ENCODE measurements at regions not wholly inside any gene's neighbourhood (a gene's known extent, or its start where the extent isn't known, plus 50 kb on each side); places are given as distances from the start of the nearest gene placed in this dataset.
"Not testable (repeated sequence)": the region's sequence is repeated elsewhere in the genome, so short reads cannot be mapped to it uniquely, and the experiment has no call there.

DNA sequence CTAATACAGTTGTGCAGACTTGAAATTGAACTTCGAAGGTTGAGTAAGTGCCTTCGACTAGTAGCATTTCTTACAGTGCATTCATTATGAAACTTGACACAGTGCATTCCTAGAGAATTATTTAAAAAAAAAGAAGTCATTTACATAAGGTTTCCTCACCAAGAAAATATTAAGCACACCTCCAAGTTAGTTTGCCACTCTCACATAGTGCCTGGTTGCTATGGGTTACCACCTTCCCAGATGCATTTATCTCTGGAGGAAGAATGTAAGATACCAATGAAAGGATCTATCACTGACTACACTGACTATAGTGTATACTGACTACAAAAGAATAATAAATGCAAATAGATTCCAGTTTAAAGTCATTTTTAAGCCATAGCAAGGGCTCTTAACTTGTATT, 311.9 kb upstream of the RASGEF1B start:
- DNase-seq: no peak
- no peak overlapping the region for H3K27ac Mint-ChIP-seq
- peaks cover 4% of the 10 kb centered on the region for H3K27me3 Mint-ChIP-seq
- H3K4me3 Mint-ChIP-seq: no peak overlapping the region
- H3K4me1 Mint-ChIP-seq: peaks cover 12% of the 10 kb centered on the region
- POLR2A ChIA-PET: no interaction called here
- no peak for ATAC-seq
- CTCF ChIA-PET: interaction anchor here (0.6 kb wide), 1 partner anchor 502 kb away, joined by 3 read pairs; no protein-coding TSS in a partner anchor
- H3K9me3 Mint-ChIP-seq (ENCODE audit: low read depth): no peaks in the 10 kb centered on the region
- H3K36me3 Mint-ChIP-seq (ENCODE audit: low read depth): no peaks in the 10 kb centered on the region
- intact Hi-C loops (cut with DNase I, micrococcal nuclease): no loop called here

DNA sequence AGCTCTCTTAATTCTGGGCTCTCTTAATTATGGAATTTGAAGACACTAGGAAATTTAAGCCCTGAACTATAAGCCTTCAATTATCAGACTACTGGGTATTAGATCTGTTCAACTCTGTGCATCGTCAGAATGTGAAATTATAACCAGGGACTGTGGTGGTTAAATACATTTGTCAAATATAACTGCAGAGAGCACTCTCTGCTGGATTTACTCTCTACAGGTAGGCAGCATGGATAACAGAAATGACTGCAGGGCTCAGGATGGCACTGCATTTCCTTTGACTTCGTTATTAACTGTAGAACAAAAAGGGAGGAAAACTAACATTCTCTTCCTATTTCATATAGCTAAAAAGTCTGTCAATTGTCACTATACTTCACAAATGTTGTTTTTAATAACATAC, 310.1 kb upstream of the RASGEF1B start:
- peaks cover 4% of the 10 kb centered on the region for H3K27me3 Mint-ChIP-seq

DNA sequence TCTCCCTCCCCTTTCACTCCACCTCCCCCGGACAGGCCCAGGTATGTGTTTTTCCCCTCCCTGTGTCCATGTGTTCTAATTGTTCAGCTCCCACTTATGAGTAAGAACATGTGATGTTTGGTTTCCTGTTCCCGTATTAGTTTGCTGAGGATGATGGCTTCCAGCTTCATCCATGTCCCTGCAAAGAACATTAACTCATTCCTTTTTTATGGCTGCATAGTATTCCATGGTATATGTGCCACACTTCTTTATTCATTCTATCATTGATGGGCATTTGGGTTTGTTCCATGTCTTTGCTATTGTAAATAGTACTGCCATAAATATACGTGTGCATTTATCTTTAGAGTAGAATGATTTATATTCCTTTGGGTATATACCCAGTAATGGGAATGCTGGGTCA, 306.0 kb upstream of the RASGEF1B start:
- H3K27ac Mint-ChIP-seq; H3K9me3 Mint-ChIP-seq (ENCODE audit: low read depth); H3K36me3 Mint-ChIP-seq (ENCODE audit: low read depth); H3K4me3 Mint-ChIP-seq; H3K4me1 Mint-ChIP-seq; ATAC-seq; H3K27me3 Mint-ChIP-seq; DNase-seq; CTCF ChIA-PET; intact Hi-C loops (cut with DNase I, micrococcal nuclease): not testable (repeated sequence)
- POLR2A ChIA-PET: interaction anchor here (0.7 kb wide), 1 partner anchor 113 kb away, joined by 3 read pairs; no protein-coding TSS in a partner anchor

More for the DNA sequence above, 310.1 kb upstream of the RASGEF1B start:
- ChIA-PET POLR2A (no interaction called here), CTCF (no interaction called here)
- no peak overlapping the region for H3K27ac Mint-ChIP-seq
- ATAC-seq (no peak), DNase-seq (no peak)
- no peaks in the 10 kb centered on the region for H3K9me3 Mint-ChIP-seq (ENCODE audit: low read depth)
- no peak overlapping the region for H3K4me3 Mint-ChIP-seq
- intact Hi-C loops (cut with DNase I, micrococcal nuclease): no loop called here
- no peaks in the 10 kb centered on the region for H3K36me3 Mint-ChIP-seq (ENCODE audit: low read depth)
- peaks cover 12% of the 10 kb centered on the region for H3K4me1 Mint-ChIP-seq

DNA sequence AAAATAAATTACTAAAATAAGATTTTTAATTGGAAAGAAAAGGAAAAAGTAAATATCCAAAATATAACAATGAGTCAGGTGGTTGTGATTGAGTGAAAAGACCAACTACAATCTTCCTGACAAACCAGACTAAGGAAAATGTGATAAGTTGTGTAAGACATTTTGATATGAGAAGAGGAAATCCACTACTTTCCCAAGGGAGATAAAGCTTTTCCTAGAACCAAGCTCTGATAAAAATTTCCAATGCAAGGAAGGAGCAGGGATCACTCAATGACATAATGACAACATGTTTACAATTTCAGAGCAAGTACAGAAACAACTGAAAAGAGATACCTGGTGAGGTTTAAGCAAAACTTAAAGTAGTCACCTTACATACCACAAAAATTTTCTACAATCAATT, 305.1 kb upstream of the RASGEF1B start:
- Mint-ChIP-seq H3K4me3 (no peak overlapping the region), H3K27ac (no peak overlapping the region), H3K4me1 (no peaks in the 10 kb centered on the region), H3K27me3 (no peaks in the 10 kb centered on the region), H3K36me3 (ENCODE audit: low read depth) (no peaks in the 10 kb centered on the region), H3K9me3 (ENCODE audit: low read depth) (no peaks in the 10 kb centered on the region)
- no peak for DNase-seq
- intact Hi-C loops (cut with DNase I, micrococcal nuclease): no loop called here
- POLR2A ChIA-PET: no interaction called here
- no peak for ATAC-seq
- CTCF ChIA-PET: interaction anchor here (1.3 kb wide), 1 partner anchor 67 kb away, joined by 4 read pairs; no protein-coding TSS in a partner anchor

DNA sequence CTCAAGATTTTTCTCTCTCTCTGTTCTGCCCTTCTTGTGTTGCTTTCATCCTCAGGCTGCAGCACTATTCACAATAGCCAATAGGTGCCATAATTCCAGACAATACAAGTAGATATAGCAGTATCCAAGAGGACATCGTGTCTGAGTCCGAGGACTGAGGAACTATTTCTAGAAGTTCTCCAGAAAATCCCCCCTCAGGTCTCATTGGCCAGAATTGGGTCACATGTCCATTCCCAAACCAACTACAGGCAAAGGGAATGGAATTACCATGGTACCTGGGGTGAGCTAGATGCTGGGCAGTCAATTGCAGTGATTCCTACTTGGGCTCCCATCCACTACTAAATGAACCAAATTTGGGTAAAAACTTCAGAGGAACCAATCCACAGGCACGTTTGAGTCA, 301.9 kb upstream of the RASGEF1B start:
- ChIA-PET CTCF (interaction anchor here (0.7 to 1.3 kb wide), 2 partner anchors 10 to 246 kb away, joined by 3 read pairs; no protein-coding TSS in a partner anchor), POLR2A (no interaction called here)
- H3K27me3 Mint-ChIP-seq: no peaks in the 10 kb centered on the region
- no peak overlapping the region for H3K27ac Mint-ChIP-seq
- intact Hi-C loops (cut with DNase I, micrococcal nuclease): no loop called here
- no peak overlapping the region for H3K4me3 Mint-ChIP-seq
- DNase-seq (no peak), ATAC-seq (no peak)
- H3K36me3 Mint-ChIP-seq (ENCODE audit: low read depth): no peaks in the 10 kb centered on the region
- peaks cover 2% of the 10 kb centered on the region for H3K4me1 Mint-ChIP-seq
- no peaks in the 10 kb centered on the region for H3K9me3 Mint-ChIP-seq (ENCODE audit: low read depth)

DNA sequence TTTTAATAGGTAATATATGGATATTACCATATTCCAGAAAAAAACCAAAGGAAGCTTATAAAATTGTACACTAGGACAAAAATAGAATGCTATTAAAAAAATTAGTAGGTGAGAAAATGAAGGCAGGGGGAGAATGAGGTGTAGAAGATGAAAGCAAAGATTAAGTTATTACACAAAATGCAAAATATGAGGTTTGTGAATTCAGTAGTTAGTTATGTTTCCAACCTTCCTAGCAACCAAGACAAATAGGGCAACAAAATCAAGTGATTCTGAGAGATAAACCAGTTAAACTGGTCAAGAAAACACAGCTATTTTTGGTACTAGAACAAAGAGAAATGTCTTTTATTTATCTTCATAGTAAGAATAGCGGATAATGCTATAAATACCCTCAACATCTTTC, 300.0 kb upstream of the RASGEF1B start:
- ATAC-seq (no peak), DNase-seq (no peak)
- CTCF ChIA-PET: no interaction called here
- Mint-ChIP-seq H3K27me3 (no peaks in the 10 kb centered on the region), H3K4me1 (peaks cover 2% of the 10 kb centered on the region), H3K4me3 (no peak overlapping the region), H3K9me3 (ENCODE audit: low read depth) (no peaks in the 10 kb centered on the region), H3K27ac (no peak overlapping the region), H3K36me3 (ENCODE audit: low read depth) (no peaks in the 10 kb centered on the region)
- intact Hi-C loops (cut with DNase I, micrococcal nuclease): no loop called here
- POLR2A ChIA-PET: interaction anchor here (0.6 kb wide), 1 partner anchor 678 kb away, joined by 5 read pairs; no protein-coding TSS in a partner anchor

DNA sequence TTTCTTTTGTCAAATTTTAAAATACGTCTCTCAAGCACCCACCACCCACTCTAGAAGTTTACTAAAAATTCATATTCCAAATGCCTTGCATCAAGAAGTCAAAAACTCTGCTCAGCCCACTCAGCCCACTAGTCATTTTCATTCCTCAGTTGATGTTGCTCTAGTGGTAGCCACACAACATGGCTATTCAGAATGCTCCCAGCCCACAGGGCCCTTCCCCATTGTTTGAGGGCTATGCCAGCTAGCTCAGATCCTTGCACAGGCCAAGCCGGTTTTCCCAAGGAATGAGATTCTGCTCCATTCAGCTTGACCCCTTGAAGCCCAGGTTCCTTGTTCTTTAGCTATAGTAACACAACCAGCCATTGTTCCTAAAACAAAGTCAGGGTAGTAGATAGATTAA, 297.5 kb upstream of the RASGEF1B start:
- no peaks in the 10 kb centered on the region for H3K27me3 Mint-ChIP-seq
- POLR2A ChIA-PET: no interaction called here
- no peaks in the 10 kb centered on the region for H3K36me3 Mint-ChIP-seq (ENCODE audit: low read depth)
- no peak overlapping the region for H3K27ac Mint-ChIP-seq
- no peaks in the 10 kb centered on the region for H3K9me3 Mint-ChIP-seq (ENCODE audit: low read depth)
- no peak for ATAC-seq
- CTCF ChIA-PET: interaction anchor here (0.7 kb wide), 1 partner anchor 300 kb away, joined by 4 read pairs; no protein-coding TSS in a partner anchor
- DNase-seq: no peak
- H3K4me3 Mint-ChIP-seq: no peak overlapping the region
- intact Hi-C loops (cut with DNase I, micrococcal nuclease): no loop called here
- peaks cover 2% of the 10 kb centered on the region for H3K4me1 Mint-ChIP-seq

DNA sequence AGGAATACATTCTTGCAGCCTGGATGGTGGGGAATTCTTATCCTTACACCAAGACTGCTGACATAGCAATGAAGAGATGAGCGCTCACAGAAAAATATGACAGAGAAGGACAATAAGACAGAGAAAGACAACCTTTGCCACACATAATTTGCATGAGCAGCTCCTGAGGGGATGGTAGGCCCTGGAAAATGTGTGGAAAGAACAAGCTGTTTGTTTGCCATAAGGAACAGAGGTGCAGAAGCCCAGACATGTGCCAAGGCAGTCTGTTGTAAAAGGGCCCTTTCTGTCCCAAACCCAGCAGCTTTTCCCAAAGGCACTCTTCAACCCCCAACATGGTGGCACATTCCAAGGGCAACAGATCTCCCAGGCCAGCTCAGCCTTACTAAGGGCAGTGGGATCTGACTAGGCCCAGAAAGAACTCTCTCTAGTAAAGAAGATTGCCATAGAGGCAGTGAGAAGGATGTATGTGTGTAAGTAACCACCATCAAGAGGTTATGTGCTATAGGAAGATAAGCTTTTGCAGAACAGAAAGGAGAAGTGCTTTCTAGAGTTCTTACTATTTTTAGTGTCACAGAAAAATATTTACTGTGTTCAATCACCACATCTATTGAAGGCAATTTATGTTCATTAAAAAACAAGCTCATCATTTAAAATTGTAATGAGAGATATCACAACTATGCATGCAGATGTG, 287.0 kb upstream of the RASGEF1B start:
- H3K4me1 Mint-ChIP-seq: peaks cover 16% of the 10 kb centered on the region
- no peaks in the 10 kb centered on the region for H3K9me3 Mint-ChIP-seq (ENCODE audit: low read depth)
- no peaks in the 10 kb centered on the region for H3K27me3 Mint-ChIP-seq
- ATAC-seq: no peak
- intact Hi-C loops (cut with DNase I, micrococcal nuclease): no loop called here
- CTCF ChIA-PET: interaction anchor here (0.6 kb wide), 1 partner anchor 166 kb away, joined by 3 read pairs; no protein-coding TSS in a partner anchor
- DNase-seq: no peak
- H3K4me3 Mint-ChIP-seq: no peak overlapping the region
- POLR2A ChIA-PET: interaction anchor here (0.6 kb wide), 1 partner anchor 10 kb away, joined by 4 read pairs; no protein-coding TSS in a partner anchor
- no peak overlapping the region for H3K27ac Mint-ChIP-seq
- H3K36me3 Mint-ChIP-seq (ENCODE audit: low read depth): no peaks in the 10 kb centered on the region

DNA sequence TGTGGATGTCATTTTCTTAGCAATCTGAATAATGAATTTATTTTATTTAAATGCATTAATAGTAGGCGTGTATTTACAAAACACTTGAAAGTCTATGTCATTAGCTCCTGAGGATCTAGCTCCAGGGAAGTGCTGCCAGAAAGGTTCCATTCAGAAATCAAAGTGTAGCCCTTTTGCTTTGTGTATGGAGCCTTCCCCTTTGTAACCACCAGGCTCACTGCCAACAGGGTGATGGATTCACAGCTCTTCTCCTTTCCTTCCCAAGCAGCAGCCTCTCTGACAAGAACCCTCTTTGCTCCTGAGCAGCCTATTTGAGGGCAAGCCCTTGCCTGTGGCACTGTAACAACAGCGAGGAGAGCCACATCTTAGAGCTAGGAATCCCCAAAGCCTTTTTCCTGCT, 286.0 kb upstream of the RASGEF1B start:
- no peaks in the 10 kb centered on the region for H3K9me3 Mint-ChIP-seq (ENCODE audit: low read depth)
- intact Hi-C loops (cut with DNase I, micrococcal nuclease): no loop called here
- no peak for DNase-seq
- ATAC-seq: no peak
- H3K36me3 Mint-ChIP-seq (ENCODE audit: low read depth): no peaks in the 10 kb centered on the region
- ChIA-PET CTCF (interaction anchor here (0.6 kb wide), 1 partner anchor 66 kb away, joined by 3 read pairs; no protein-coding TSS in a partner anchor), POLR2A (no interaction called here)
- H3K4me1 Mint-ChIP-seq: peaks cover 16% of the 10 kb centered on the region
- no peaks in the 10 kb centered on the region for H3K27me3 Mint-ChIP-seq
- no peak overlapping the region for H3K27ac Mint-ChIP-seq
- H3K4me3 Mint-ChIP-seq: no peak overlapping the region

DNA sequence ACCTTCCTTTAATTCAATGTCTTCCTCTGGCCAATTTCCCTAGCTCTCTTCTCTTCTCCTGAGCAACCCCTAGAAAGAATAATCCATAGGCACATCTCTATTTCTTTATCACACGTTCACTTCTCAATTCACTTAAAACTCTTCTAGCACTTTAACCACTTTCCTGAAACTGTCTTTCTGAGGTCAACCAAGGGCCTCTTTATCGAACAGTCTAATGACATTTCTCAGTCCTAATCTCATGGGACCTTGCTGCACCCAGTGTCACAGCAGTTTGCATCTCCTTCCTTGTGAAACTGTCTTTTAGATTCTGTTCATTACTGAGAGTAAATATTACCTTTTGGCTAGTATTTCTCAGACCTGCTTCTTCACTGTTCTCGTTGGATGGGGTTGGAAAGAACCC, 285.3 kb upstream of the RASGEF1B start:
- Mint-ChIP-seq H3K36me3 (ENCODE audit: low read depth) (no peaks in the 10 kb centered on the region), H3K27me3 (no peaks in the 10 kb centered on the region), H3K27ac (no peak overlapping the region), H3K4me1 (peaks cover 16% of the 10 kb centered on the region), H3K4me3 (no peak overlapping the region), H3K9me3 (ENCODE audit: low read depth) (no peaks in the 10 kb centered on the region)
- intact Hi-C loops (cut with DNase I, micrococcal nuclease): no loop called here
- POLR2A ChIA-PET: no interaction called here
- DNase-seq (no peak), ATAC-seq (no peak)
- CTCF ChIA-PET: no interaction called here

DNA sequence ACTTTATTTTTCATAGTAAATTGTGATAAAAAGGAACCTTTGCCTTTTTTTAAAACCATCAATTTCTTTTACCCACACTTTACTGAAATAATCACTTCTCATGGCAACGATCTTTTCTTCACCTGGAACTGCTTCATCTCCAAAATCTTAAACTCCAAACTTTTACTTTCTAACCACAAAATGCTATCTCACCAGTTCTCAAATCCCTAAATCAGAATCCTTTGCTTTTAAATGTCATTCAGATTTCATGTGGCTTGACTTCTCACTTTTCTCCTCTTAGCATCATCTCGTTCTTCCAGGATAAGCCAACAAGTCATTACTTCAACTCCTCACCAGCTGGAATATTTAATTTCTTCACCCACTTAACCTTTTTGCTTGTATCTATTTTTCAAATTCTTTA, 284.3 kb upstream of the RASGEF1B start:
- Mint-ChIP-seq H3K4me1 (peaks cover 16% of the 10 kb centered on the region), H3K4me3 (no peak overlapping the region), H3K27me3 (no peaks in the 10 kb centered on the region), H3K27ac (no peak overlapping the region), H3K9me3 (ENCODE audit: low read depth) (no peaks in the 10 kb centered on the region), H3K36me3 (ENCODE audit: low read depth) (no peaks in the 10 kb centered on the region)
- DNase-seq (no peak), ATAC-seq (no peak)
- intact Hi-C loops (cut with DNase I, micrococcal nuclease): no loop called here
- POLR2A ChIA-PET: no interaction called here
- CTCF ChIA-PET: no interaction called here

DNA sequence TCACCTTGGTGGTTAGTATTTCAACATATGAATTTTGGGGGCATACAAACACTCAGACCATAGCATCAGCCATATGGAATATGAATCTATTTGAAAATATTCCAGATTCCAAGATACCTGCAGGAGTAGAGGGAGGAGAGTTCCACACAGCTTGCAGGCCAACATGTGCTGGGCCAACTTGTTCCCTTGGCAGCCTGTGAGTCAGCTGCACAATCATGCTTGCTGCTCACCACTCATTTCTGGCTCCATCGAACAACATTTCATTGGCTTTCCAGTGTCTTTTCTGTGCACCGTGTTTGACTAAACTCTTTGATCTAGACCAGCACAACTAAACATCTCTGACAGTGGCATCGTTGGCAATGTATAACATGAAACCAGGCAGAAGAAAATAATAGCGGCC, 282.5 kb upstream of the RASGEF1B start:
- no peaks in the 10 kb centered on the region for H3K36me3 Mint-ChIP-seq (ENCODE audit: low read depth)
- POLR2A ChIA-PET: no interaction called here
- intact Hi-C loops (cut with DNase I, micrococcal nuclease): no loop called here
- peaks cover 16% of the 10 kb centered on the region for H3K4me1 Mint-ChIP-seq
- no peak overlapping the region for H3K4me3 Mint-ChIP-seq
- no peak for DNase-seq
- no peak for ATAC-seq
- no peak overlapping the region for H3K27ac Mint-ChIP-seq
- no peaks in the 10 kb centered on the region for H3K27me3 Mint-ChIP-seq
- CTCF ChIA-PET: no interaction called here
- H3K9me3 Mint-ChIP-seq (ENCODE audit: low read depth): no peaks in the 10 kb centered on the region

Data from activated CD4-positive, alpha-beta T cell treated with anti-CD3 and anti-CD28 coated beads for 36 hours (primary cell).